Activated CD4-positive, CD25-positive, alpha-beta regulatory T cell treated with anti-CD3 and anti-CD28 coated beads, Interleukin-2, amount 50 U/mL, for 24 hours (primary cell): ENCODE measurements at regions not wholly inside any gene's neighbourhood (a gene's known extent, or its start where the extent isn't known, plus 50 kb on each side); places are given as distances from the start of the nearest gene placed in this dataset.
A peak's percentile ranks its signal among the peaks of the same experiment; 100 is the strongest.
"Not testable (repeated sequence)": the region's sequence is repeated elsewhere in the genome, so short reads cannot be mapped to it uniquely, and the experiment has no call there.

ENCODE experiments used
- ATAC-seq, 2 donors: fragments of 150-1000 bp; cut with Tn5 transposase; one replicate each; pipeline ENCODE4 v1.10.0; 2021; ENCODE audit warnings: mild to moderate bottlenecking in 1 of 2, moderate library complexity in 1 of 2

DNA sequence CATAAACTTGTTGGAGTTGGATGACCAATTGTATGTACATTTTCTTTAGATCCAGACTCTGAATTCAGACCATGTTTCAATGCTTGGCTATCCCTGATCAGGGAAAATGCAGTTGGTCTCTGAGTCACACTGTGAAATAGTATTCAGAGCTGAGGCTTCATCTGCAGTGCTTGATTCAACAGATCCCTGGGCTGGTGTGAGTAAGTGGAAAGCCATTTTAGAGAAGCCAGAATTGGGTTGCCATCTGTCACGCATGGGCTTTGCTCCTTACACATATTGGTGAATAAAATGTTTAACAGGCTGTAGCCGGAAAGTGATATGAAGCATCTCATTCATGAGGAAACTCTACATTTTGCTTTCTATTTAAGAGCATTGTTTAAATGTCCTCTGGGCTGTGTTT, 50.0 kb upstream of the ACYP2 start:
- no peak for ATAC-seq

DNA sequence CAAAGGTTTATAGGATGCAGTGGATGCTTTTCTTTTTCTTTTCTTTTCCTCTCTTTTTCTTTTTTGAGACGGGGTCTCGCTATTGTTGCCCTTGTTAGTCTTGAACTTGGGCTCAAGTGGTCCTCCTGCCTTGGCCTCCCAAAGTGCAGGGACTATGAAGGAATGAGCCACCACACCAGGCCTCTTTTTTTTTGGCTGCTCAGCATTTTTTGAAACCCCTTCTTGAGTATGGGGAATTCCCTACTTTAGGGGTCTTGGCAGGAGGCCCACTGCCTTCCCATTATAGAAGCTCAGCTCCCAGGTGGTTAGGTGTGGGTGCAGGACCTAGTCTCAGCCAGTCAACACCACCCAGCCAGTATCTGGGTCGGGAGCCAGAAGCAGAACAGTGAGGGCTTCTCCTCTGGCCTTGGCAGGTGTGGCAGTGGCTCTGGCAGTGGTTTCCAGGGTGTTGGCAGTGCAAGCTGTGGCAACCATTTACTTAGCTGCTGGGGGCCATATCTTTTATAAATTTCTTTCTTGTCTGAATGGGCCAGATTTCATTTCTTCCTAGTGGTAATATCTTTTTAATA, 51.4 kb upstream of the ACYP2 start:
- ATAC-seq = no peak

DNA sequence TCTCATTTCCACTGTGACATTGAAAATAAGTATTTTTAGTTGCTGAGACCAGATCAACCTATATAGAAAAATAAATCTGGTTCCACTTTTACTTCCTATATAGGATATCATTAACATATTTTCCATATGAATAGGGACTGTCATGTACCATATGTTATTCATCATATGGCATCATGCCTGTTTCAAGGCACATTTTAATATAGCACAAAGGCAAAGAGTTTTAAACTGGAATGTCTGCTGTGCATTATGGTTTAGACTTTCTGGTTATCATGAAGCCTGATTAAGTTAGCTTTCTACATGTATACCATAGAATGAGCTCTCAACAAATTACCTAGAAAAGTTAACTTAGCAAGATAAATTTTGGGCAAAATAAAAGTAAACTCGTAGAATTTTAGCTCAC, 53.0 kb upstream of the ACYP2 start:
- ATAC-seq = no peak

DNA sequence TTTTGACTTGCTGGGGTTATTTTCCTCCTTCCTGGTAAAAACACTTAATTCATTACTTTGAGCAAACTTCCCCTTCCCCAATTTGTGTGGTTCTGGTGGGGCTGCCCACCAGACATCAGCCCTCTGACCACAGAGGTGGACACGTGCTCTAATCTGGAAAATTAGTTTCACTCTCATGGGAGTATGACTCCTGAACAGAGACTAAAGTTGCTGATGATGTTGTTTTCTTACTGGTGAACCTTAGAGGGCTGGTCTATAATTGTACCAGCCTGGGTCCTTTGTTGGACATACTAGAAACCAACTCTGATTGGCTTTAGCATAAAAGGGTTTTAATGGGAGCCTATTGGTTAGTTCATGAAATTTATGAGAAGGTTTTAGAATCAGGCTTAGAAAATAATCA, 54.1 kb upstream of the ACYP2 start:
- ATAC-seq = no peak

DNA sequence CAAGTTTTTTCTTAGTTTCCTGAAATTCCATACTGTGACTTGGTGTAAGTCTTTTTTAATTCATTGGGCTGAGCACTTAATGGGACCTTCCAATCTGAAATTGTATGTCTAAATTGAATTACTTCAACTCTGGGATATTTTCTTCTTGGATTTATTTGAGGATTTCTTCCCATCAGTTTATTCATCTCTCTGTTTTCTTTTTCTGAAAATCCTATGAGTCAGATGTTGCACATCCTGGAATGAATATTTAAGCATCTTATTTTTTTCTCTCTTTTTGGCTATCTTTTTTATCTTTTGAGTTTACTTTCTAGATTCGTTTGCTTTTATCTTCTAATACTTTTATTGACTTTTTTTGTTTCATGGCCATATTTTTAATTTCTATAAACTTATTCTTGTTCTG, 55.4 kb upstream of the ACYP2 start:
- no peak for ATAC-seq

DNA sequence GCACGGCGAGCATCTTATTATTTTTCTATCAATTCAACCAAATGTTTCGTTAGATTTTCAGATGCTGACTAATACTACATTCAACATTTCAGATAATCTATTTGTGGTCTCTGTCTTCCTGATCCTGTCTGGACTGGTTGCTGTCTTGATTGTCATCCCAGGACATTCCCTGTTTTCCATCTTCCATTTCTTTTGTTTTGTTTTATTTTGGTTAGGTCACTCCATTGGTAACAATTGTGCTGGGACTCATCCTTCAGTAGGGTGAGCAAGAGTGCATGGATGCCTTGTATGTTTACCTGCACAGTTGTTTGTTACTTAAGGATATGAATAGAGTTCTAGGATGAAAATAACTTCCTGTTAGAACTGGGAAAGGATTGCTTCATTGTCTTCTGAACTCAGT, 55.9 kb upstream of the ACYP2 start:
- no peak for ATAC-seq

DNA sequence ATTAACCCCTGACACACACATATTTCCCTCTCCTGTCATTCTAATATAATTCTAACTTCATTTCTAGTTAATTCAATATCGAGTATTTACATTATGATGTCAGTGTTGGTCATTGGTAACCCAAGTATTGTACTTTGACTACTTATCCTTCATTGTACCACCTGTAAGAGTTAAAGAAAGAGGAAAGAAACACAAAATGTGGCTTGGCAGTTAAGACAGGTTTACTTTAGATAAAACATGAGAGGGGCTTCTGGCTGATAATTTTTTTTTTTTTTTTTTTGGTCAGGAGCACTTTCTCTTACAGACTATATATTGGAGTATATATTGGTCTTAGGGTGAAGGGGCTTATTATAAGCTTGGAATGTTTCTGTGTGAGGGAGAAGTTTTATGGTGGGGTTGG, 57.0 kb upstream of the ACYP2 start:
- no peak for ATAC-seq

DNA sequence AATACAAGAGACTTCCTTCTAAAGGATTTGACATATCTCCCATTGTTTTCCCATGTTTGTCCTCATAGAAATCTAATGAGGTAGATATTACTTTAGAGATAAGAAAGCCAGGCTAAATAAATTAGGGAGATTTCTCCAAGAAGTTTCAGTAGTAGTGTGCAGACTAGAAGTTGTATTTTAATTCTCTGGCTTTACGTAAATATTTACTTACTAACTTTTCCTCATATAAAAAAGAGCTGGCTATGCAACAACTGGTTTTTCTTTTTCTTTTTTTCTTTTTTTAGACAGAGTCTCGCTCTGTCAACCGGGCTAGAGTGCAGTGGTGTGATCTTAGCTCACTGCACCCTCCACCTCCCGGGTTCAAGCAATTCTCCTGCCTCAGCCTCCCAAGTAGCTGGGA, 60.6 kb upstream of the ACYP2 start:
- no peak for ATAC-seq

DNA sequence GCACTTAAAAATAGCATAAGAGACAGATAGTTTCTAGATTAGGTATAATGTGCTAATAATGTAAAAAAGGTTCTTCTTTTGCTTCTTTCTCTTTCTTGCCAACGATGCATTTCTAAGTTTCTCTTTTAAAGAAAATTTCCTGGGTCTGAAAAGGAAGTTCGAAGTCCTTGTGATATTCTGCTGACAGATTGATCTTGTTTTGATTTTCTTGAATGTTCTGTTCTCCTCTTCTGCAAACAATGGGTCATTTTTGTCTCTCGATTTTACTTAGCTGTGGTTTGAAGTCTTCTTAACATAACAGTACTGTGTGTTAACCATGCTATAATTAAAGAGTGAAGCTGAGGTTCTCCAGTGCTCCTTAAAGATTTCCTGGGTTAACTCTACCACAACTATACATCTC, 61.1 kb upstream of the ACYP2 start:
- peak; percentile 72 to 82 for ATAC-seq

DNA sequence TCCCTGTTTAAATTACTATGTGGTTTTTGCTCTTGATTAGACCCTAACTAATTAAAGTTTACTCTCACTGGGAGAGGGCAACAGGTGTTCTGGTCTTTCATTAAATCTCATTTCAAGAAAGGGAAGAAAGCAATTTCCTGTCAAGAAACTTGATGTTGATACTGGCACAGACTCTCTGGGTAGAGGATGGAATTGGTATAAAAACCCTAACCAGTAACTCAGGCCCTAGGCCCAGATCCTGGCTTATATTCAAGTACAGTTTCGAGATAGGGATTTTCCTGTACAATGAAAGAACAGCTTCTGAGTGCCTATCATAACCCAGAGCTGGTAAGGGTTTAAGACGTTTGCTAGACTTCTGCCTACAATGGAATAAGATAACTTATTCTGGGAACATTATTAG, 61.6 kb upstream of the ACYP2 start:
- ATAC-seq = peak in 1 of 2 donors; percentile 30

DNA sequence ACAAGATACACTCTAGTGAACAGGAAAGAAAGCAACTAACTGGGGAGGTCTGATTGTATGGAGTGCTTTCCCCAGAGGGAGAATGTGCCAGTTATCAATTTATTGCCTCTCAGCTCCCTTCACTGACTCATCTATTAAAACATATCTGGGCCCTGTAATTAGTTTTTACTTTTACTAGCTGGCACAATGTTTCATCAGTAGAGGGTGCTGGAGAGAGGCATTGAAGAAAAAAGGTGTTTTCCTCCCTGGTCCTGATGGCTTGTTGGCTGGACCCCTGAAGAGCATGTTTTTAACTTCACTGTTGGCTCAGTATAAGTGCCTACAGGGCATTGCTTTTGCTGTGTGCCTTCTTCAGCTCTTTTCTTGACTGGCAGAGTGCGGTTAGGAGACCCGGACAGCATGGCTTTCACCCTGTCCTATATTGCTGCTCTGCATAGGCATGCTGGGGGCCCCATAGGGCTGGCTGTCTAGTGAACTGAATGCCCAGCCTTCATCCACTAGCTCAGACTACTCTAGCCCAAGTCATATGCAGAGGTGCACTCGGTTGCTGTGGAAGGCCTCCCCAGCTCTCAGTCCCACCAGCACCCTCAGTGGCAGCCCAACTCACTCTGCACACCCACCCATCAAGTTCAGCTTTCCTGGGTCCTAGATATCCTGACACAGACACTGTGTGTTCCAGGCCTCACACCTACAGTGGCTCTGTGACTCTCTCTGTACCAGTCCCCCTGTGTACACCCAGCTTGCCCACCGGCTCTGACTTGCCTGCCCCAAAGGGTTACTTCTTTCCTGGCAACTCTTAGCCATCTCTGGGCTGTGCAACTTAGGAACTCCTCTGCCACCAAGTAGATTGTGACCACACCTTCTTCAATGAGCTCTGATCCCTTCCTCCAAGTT, 62.3 kb upstream of the ACYP2 start:
- peak in 1 of 2 donors; percentile 5 for ATAC-seq

DNA sequence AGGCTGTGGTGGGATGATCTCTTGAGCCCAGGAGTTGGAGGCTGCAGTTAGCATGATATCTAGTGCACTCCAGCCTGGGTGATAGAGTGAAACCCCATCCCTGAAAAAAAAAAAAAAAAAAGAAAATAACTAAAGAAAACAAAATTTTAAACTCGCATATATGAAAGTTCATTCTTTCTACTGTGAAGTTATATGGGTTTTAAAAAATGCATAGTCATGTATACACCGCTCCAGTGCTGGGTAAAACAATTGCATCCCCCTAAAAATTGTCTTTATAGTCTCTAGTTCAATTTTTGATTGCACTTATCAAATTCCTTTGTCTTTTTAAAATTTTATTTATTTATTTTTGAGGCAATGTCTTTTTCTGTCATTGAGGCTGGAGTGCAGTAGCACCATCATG, 65.0 kb upstream of the ACYP2 start:
- no peak for ATAC-seq

DNA sequence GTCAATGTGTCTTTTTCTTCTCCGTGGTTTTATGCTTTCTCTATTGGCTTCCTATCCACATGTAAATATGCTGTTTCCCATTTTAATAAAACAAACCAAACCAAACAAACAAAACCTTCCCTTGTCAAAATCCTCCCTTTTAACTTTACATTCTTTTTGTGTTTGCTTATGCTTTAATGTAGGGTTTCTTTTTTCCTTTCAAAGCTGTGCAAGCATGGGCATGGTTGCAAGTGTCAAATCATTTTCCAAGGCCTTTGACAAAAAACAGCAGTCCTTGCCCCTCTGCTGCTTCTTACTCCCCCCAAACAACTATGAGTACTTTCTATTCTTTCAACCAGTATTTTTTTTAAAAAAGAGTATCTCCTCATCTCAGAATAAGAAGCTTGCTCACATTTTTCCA, 66.0 kb upstream of the ACYP2 start:
- no peak for ATAC-seq

DNA sequence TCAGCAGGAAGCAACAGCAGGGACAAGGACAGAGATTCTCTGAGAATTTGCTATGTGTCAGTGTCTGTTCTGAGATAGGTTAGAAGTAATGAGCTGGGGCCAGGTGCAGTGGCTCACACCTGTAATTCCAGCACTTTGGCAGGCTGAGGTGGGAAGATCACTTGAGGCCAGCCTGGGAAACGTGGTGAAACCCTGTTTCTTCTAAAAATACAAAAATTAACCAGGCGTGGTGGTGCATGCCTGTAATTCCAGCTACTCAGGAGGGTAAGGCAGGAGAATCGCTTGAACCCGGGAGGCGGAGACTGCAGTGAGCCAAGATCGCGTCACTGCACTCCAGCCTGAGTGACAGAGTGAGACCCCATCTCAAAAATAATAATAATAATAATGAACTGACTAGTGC, 66.5 kb upstream of the ACYP2 start:
- not testable (repeated sequence) for ATAC-seq

DNA sequence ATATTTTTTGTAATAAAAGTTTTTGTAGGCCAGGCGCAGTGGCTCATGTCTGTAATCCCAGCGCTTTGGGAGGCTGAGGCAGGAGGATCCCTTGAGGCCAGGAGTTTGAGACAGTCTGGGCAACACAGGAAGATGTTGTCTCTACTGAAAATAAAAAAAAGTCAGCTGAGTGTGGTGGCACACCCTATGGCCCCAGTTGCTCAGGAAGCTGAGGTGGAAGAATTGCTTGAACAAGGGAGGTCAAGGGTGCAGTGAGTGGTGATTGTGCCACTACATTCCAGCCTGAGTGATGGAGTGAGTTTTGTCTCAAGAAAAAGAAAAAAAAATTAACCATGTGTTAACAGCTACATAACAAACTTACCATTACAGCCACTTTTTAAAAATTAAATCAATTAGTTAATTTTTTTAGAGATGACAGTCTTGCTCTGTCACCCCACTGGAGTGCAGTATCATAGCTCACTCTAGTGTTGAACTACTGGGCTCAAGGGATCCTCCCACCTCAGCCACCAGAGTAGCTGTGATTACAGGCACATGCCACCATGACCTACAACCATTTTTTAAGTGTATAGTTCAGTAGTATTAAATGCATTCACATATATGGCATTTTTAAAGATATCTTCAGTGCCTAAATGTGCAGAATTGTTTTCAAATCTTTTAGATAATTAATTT, 67.2 kb upstream of the ACYP2 start:
- peak in 1 of 2 donors; percentile 45 for ATAC-seq

DNA sequence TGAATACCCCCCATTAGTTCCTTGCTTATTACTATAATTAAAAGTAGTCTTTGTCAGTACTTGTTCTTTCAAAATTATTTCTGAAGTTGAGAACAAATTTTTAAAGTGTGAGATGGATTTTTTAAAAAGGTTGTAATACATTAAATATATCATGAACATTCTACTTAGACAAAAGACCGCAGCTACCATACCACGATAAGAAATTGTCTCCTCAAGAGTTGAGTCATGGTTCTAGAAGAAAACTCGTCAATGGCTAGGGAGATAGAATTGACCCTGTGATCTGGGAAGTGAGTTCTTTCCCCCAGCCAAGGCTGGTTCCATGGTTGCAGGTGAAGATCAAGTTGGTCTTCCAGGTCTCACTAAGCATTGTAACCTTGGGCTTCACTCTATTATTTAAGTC, 67.8 kb upstream of the ACYP2 start:
- no peak for ATAC-seq

DNA sequence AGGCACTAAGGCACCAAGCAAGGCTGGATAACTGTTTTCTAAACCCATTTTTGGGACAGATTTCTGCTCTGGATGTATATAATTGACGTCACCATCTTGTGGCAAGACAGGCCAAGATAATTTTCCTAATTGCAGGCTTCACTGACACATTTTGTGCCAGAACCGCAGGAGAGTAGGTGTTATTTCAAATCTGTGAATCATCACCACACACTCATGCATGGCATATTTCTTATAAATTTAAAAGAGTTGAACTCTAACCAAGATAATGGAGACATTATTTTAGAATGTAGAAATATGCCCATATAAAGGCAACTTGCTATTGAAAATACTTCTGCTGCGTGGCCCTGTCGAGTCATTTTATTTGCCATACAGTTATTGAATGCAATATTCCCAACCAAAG, 68.3 kb upstream of the ACYP2 start:
- ATAC-seq = peak in 1 of 2 donors; percentile 51

DNA sequence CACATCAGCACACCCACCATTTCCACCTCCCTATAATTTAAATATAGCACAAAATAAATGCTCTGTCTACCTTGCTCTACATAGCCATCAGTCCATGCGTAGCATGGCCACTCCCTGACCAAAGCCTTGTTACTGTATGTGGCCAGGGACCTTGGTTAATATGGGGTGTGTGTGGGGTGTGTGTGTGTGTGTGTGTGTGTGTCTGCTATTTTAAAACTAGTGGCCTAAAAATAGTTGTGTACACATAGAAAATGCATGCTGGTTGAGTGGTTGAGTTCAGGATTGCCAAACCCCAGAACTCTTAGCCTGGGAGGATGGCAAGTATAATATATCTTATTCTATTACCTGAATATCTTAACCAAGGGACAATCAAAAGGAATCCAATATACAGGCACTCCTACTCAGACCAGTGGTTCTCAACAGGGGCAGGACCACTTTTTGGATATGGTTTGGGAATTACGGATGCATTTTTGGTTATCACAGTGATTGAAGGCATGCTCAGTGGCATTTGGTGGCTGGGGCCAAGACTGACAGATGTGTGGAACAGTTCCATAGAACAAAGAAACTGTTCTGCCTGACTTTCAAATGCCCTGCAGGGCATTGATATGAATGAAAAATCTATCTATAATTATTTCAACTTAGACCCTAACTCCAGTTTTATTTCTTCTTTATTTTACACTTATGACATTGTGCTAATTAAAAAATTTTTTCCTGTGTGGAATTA, 72.3 kb upstream of the PSME4 start:
- no peak for ATAC-seq

DNA sequence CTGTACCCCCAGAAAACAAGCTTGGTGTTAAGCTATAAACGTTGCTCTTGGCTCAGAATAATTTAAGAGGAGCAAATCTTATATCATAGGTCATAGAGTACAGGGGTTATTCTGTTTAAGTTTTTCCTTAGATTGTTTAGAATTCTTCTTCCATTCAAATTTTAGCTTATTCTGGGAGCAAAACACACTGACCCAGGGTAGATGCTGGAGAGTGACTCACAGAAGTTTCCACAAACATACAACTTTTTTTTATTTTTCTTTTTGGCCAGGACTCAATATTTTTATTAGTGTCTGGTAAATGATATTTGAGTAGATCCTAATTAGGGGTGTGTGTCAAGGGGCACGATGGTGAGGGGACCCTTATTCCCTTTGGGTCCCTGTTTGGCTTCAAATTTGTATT, 71.5 kb upstream of the PSME4 start:
- ATAC-seq = no peak

DNA sequence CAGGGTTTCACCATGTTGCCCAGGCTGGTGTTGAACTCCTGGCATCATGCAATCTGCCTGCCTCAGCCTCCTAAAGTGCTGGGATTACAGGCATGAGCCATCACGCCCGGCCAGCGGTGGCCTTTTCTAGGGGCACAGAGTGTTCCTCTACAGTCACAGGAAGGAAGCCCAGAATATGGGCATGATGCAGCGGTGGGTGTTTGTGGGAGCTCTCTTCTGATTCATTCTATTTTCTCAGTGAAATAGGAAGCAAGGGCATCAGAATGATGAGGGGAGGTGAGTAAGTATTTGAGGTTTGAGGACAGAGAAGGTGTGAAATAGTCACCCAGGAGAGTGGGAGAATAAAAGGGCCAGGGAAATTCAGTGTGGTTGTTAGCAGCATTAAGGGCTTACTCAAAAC, 70.3 kb upstream of the PSME4 start:
- ATAC-seq = peak; percentile 95 to 96

DNA sequence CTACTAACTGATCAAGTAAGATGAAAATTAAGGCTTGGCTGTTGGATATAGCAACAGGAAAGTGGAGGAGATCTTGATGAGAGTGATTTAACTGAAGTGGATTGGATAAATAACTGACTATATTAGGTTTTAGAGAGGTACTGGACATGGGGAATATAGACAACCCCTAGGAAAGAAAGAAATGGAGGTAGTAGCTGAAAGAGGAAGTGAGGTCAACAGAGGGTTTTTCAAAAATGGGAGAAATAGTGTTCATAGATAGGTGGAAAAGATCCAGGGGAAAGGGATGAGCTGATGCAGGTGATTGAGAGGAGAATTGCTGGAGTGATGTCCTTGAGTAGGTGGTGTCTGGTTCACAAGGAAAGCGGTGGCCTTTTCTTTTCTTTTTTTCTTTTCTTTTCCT, 69.9 kb upstream of the PSME4 start:
- no peak for ATAC-seq

DNA sequence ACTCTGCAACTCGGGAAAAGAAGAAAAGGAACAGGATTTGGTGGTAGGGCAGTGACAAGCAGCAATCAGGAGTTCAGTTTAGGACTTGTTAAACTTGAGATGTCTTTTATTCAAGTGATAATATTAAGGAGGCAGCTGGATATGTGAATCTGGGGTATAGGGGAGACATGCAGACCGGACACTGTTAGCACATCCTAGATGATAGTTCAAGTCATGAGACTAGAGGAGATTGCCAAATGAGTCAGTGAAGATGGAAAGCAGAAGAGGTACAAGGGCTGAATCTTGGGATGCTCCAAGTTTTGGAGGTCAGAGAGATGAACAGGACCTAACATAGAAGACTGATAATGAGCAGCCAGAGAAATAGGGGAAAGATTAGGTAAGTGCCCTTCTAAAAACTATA, 69.5 kb upstream of the PSME4 start:
- ATAC-seq = no peak

DNA sequence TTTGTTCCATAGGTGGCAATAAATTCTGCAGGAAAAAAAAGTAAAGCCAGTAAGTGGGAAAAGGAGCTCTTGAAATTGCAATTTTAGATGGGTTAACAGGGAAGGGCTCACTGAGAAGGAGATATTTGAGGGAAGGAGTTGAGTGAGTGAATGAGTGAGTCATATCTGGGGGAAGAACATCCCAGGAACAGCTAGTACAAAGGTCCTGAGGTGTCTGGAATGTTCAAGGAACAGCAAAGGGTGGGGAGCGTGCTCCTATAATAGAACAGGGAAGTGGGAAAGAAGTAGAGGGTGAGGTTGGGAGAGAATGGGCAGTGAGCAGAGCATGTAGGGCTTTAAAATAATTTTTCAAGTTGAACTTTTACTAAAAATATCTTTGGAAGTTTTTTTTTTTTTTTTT, 68.0 kb upstream of the PSME4 start:
- no peak for ATAC-seq
